ENCODE measurements at regions not wholly inside any gene's neighbourhood (a gene's known extent, or its start where the extent isn't known, plus 50 kb on each side); places are given as distances from the start of the nearest gene placed in this dataset.

DNA sequence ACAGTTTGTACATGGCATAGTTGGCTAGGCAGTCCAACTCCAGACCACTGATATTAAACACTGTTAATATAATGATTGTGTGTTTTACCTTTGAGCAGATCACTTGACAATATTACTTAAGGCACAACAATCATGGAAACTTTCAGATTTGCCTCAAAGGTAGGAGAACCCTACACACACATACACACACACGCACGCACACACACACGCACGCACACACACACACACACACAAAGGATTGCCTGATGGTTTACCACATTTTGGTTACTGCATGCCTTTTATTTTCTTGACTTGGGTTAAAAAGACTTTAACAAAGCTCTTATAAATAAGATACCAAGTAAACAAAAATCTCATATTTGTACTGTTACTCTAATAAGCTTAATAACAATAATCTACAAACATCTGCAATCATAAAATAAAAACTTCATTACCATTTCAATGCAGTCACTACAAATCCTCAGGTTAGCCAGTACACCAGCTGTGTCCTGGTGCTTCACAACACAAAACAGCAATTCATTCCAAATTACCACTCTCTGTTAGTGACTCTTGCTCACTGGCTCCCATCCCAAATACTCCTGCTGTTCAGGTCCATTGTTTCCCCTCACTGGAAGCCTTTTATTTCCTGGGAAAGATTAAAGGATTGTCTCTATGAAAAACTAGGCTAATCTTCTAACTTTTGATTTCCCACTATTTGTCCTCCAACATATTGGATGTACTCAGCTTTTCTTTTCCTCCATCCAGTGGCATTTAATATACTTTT, 175.2 kb upstream of the ATP2B1 start:
- TF ChIP-seq POLR2A (IDR thresholded peaks at IDR 0.05) (no peak), POLR2AphosphoS5 (IDR thresholded peaks at IDR 0.05) (no peak)
- TF ChIP-seq, protein P1, sequence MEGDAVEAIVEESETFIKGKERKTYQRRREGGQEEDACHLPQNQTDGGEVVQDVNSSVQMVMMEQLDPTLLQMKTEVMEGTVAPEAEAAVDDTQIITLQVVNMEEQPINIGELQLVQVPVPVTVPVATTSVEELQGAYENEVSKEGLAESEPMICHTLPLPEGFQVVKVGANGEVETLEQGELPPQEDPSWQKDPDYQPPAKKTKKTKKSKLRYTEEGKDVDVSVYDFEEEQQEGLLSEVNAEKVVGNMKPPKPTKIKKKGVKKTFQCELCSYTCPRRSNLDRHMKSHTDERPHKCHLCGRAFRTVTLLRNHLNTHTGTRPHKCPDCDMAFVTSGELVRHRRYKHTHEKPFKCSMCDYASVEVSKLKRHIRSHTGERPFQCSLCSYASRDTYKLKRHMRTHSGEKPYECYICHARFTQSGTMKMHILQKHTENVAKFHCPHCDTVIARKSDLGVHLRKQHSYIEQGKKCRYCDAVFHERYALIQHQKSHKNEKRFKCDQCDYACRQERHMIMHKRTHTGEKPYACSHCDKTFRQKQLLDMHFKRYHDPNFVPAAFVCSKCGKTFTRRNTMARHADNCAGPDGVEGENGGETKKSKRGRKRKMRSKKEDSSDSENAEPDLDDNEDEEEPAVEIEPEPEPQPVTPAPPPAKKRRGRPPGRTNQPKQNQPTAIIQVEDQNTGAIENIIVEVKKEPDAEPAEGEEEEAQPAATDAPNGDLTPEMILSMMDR (IDR thresholded peaks at IDR 0.05): no peak
